PC-9 (cell line): ENCODE measurements at regions not wholly inside any gene's neighbourhood (a gene's known extent, or its start where the extent isn't known, plus 50 kb on each side); places are given as distances from the start of the nearest gene placed in this dataset.
"Not testable (repeated sequence)": the region's sequence is repeated elsewhere in the genome, so short reads cannot be mapped to it uniquely, and the experiment has no call there.

Experiments used
- CTCF ChIP-seq: fragments of 200-600 bp; sonication (generic); conservative IDR thresholded peaks from 2 replicates; pipeline ENCODE4 v1.6.1; 2017; ENCODE audit warnings: mixed run types, antibody characterized with exemption, mild to moderate bottlenecking, moderate library complexity
- EZH2 ChIP-seq: fragments of 200-600 bp; sonication (generic); IDR thresholded peaks from 2 replicates; pipeline ENCODE4 v1.8.0; 2017; ENCODE audit warnings: antibody characterized with exemption, low read depth

- TF ChIP-seq CTCF, EZH2: not testable (repeated sequence)
These were observed 226.8 kb upstream of the PLGLB2 start for GRCh38 chr2:87521057-87521456.
